GM13976 (cell line): ENCODE measurements at regions not wholly inside any gene's neighbourhood (a gene's known extent, or its start where the extent isn't known, plus 50 kb on each side); places are given as distances from the start of the nearest gene placed in this dataset.

Experiments used
- DNase-seq: peaks from one replicate; pipeline ENCODE4 v3.0.0; 2012; ENCODE audit warnings: low spot score
- CTCF ChIP-seq: IDR thresholded peaks from 2 replicates; pipeline ENCODE4 v1.5.1; 2012; ENCODE audit warnings: borderline replicate concordance, mild to moderate bottlenecking; ENCODE audit not compliant: insufficient read depth; ENCODE audit errors: extremely low read depth, missing control alignments, control extremely low read depth
- in situ Hi-C: fragments of 300-500 bp; cut with MboI; formaldehyde crosslinking; loops from one replicate; pipeline ENCODE4 v1.12.0; 2022; ENCODE audit warnings: low sequenced_read_pairs, mixed read lengths, inconsistent platforms; ENCODE audit not compliant: unreplicated experiment

- DNase-seq: no peak
- TF ChIP-seq CTCF: no peak
- in situ Hi-C loops: no loop called here
These were observed 256.4 kb downstream of the TFAP2C start for GRCh38 chr20:56885521-56885920.

GRCh38 chr20:56890011-56890410 is 260.9 kb downstream of the TFAP2C start:
- no peak for TF ChIP-seq CTCF
- in situ Hi-C loops: no loop called here

GRCh38 chr20:56893226-56893917 is 264.3 kb downstream of the TFAP2C start:
- in situ Hi-C loops: no loop called here
- DNase-seq: no peak
- no peak for TF ChIP-seq CTCF

More at GRCh38 chr20:56890011-56890410, 260.9 kb downstream of the TFAP2C start:
- no peak for DNase-seq

- in situ Hi-C loops: no loop called here
- TF ChIP-seq CTCF: no peak
- DNase-seq: no peak
These were observed 267.3 kb downstream of the TFAP2C start for GRCh38 chr20:56896447-56896846.

- TF ChIP-seq CTCF: no peak
- no peak for DNase-seq
- in situ Hi-C loops: no loop called here
These were observed 268.3 kb downstream of the TFAP2C start for GRCh38 chr20:56897318-56897957.

GRCh38 chr20:56897958-56898349 is 268.8 kb downstream of the TFAP2C start:
- DNase-seq: no peak
- in situ Hi-C loops: no loop called here
- no peak for TF ChIP-seq CTCF
